Stimulated activated CD8-positive, alpha-beta memory T cell treated with anti-CD3 and anti-CD28 coated beads, Interleukin-15, amount 100 ng/mL, for 48 hours (primary cell): ENCODE measurements at regions not wholly inside any gene's neighbourhood (a gene's known extent, or its start where the extent isn't known, plus 50 kb on each side); places are given as distances from the start of the nearest gene placed in this dataset.

Experiments used
- DNase-seq, 2 donors: peaks; one replicate each; pipeline ENCODE4 v3.0.0-alpha.2; 2020; ENCODE audit warnings: low read depth in 2 of 2

DNA sequence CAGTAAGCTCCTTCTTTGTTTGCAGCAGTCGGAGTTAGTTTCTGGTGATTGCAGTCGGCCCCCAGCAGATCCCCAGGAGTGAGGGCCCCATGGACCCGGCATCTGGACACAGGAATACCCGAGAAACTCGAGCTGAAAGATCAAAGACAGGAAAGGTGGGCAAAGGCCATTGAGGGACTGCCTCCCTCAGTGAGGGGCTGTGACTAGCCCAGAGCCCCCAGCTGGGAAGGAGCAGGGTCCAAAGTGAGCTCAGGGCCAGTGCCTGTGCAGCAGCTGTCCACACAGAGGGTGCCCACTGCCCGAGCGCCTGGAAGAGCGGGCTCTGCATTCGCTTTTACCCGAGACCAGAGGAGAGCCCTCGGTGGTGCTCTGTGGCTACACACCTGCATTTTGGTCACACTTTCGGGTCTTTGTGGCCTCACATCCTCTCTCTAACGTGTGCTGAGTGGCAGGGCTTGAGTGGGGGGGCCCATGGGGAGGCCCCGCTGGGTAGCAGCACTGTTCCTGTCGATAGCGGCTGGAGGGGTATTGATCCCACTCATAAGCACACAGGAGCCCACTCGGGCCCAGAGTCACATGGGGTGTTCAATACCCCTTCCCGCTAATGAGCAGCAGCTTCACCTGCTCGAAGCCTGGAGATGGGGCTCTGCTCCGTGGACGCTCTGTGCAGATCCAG lies 532.9 kb downstream of the TBC1D22A start:
- DNase-seq, result no peak

DNA sequence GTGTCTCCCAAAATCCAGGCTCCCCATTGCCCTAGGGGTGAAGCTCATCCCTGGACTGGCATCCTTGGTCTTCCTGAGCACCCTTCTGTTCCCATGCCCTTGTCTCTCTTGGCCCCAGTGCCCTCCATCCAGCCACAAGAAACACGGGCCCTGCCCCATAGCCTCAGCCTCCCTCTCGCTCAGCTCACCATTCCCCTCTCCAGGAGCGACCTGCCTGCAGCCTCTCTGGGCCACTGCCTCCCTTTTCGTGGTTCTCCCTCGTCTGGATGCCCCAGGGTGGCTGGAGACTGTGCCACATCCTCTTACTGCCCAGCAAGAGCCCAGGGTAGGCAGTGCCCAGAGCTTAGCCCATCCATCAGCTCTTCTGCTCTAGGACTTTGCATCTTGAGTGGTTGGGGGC lies 532.1 kb downstream of the TBC1D22A start:
- DNase-seq, result no peak

DNA sequence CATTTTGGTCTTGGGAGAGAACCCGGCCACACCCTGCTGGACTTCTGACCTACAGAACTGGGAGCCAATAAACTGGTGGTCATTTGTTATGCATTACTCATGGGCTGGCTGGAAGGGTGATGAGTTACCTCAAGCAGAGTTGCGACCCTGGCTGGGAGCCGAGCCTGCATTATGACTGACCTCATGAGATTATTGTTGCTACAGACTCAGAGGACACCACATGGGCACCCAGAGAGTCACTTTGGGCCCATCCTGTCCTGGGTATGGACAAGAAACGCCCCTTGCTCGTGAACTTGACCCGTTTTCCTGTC lies 531.7 kb downstream of the TBC1D22A start:
- DNase-seq, result no peak

DNA sequence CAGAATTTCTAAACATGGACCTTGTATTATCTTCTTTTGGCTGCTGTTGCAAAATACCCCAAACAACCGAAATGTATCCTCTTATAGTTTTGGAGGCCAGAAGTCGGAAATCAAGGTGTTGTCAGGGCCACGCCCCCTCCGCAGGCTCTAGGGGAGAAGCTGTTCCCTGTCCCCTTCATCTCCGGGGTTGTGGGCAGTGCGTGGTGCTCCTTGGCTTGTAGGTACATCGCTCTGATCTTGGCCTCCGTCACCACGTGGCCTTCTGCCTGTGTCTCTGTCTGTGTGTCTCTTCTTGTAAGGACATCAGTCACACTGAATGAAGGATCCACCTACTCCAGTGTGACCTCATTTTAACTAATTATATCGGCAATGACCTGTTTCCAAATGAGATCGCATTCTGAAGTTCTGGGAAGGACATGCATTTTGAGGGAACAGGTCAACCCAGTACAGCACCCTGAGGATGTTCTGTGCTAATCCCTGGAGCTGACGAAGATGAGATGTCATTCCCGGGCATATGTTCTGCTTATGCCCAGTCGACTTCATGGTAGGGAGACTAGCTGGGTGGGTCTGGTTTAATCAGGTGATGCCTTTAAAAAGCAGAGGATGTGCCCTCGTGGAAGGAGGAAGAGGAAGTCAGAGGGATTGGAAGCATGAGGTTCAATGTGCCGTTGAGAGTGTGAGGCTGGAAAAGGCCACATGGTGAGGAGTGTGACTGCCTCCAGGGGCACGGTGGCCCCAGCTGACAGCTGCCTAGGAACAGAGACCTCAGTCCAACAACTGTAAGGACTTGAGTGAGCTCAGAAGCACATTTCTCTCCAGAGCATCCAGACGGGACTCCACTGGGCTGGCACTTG lies 531.1 kb downstream of the TBC1D22A start:
- DNase-seq, result no peak

DNA sequence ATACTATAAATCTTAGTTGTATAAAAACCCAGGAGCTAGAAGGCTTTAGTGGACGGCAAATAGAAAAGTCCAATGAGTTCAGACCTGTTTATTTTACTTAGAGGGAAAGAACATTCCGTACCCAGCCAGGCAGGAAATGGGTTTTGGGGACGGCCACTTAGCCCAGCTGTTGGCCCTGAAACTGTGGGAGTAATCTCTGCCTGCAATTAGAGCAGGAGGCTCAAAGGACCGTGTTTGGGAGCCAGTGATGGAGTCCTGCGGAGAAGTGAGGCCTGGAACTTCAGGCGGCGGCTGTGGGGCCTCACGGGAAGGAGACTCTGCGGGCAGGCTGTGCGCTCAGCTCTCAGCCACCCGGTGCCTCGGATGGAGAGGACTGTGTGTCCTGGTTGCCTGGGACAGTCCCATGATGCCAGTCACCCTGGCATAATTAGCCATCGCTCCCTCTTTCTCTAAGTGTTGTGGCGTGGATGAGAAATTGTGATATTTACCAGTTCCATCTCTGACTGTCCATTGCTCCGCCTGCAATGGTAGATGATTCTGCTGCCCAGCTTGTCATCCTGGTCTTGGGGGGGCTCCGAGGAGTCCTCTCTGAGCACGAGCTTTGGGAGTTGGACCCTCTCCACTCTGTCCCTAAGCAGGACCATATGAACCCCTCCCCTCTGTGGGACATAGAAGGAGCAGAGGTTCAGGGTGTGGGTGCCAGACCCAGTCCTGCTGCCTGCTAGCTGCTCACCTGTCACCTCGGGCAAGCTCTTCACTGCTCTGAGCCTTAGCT lies 530.3 kb downstream of the TBC1D22A start:
- DNase-seq, result no peak

DNA sequence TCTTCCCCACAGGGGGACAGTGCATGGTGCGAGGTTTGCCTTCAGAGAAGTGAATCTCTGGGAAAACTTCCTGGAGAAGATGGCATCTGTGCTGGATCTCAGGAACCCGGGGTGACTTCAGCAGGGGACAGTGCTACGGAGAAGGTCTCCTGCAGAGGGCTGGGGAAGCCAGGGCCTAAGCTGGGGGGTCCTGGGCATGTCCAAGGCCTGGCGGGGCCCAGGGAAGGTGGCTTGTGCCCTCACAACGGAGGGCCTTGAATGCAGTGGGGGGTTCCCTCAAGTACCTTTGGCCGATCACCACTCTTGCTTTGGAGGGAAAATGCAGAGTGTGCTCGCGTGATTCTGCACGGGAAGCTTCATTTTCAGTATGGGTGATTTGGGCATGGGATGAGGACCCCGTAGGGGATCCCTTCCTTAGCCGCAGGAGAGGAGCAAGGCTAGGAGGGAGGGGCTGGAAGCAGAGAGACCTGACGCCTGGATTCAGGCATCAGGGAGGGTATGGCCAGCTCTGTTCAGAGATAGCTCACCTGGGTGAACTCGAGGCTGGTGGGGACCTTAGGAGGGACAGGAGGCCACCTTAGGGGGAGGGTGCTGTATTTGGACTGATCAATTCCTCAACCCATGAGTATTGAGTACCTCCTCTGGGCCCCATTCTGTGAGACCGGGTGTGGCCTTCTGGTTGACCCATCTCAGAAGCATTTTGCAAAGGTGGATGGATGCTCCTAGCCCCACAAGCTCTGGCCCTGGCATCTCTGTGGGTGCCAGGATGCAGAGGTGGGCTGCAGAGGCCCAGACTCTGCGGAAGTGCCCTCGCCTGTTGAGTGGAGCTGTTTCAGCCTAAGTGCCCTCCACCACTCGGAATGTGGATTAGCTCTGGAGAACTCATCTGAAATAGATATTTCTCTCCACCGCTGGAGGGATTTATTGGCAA lies 529.4 kb downstream of the TBC1D22A start:
- DNase-seq, result no peak

DNA sequence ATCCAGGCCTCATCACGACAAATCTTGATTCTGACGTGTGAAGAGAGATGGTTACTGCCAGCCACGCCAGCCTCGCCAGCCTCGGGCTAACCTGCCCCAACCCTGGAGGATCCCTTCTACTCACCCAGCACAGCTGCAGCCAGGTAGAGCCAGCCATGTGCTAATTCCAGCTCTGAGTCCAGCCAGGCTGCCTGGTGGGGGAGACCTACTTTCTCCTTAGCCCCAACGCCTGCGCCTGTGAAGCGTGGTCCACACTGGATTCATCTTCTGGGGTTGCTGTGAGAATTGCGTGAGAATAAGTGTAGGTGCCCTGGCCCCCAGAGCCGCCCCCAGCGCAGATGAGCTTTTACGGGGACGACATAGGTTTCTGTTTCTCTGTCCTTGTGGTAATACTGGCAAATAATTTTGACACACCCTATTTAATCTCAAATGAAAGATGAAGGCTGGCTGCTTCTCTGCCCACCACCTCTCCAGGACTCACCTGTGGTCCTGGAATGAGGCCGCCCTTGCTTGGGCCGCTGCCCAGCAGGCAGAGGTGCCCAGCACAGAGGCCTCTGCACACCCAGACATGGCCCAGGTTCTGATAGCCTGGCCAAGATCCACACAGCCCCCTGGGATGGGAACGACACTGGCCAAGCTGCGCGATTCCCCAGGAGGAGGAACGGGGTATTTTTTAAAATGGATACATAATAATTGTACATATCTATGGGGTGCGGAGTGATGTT lies 528.4 kb downstream of the TBC1D22A start:
- DNase-seq, result no peak

DNA sequence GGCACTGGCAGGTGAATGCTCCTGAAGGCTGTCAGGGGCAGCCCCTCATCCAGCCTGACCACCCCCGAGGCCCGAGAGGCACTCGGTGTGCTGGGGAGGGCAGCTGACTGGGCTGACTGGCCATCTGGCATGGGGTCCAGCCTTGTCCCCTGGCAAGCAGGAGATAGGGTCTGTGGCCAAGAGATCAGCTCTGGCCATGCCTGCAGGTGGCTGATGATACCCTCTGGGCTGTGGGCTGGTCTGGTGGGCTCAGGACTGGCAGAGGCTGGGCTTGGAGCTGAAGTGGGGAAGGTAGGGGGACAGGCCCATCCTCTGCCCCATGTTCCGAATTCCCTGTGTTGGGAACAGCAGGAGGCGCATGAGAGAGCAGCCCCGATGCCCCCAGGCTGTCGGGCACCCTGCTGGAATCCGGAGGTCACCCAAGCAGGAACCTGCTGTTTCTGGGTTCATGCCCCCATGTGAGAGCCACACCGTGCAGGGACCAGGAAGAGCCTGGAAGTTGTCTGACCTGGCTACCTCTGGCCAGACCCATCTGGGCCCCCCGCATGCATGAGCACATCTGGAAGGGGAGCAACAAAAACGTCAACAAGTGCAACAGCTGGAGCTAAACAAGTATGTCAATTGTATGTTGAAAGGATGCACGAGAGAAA lies 527.0 kb downstream of the TBC1D22A start:
- DNase-seq, result no peak

DNA sequence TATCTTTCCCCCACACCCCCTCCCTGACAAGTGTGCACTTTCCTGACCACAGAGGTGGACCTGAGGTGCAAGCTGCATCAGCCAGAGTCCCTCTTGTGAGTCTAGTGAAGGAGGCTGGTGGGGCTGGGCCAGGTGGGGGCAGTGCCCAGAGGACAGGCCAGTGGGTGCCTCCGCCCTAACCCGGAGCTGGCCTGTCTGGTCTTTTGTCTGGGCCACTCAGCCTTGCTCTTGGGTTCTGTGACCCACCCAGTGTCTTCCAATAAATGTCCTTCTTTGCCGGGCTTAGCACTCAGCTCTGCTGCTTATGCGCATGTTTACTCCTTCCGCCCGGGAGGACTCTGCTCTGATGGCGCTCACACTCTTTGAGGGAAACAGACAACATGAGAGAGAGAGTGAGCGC lies 526.2 kb downstream of the TBC1D22A start:
- no peak for DNase-seq

DNA sequence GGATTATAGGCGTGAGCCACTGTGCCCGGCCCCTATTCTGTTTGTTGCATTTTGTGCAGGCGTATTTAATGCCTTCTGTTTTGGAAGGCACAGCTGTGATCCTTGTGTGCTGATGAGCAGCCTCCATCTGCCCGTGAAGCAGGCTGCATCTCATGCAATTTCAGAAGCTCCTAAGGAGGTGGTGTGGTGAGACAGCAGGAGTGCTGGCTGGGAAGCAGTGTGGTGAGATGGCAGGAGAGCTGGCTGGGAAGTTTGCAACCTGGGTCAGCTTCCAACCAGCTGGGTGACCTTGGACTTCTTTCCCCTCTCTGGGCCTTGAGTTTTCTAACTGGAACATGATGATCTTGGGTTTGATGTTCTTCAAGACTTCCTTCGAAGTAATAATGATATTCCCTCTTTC lies 525.1 kb downstream of the TBC1D22A start:
- no peak for DNase-seq

DNA sequence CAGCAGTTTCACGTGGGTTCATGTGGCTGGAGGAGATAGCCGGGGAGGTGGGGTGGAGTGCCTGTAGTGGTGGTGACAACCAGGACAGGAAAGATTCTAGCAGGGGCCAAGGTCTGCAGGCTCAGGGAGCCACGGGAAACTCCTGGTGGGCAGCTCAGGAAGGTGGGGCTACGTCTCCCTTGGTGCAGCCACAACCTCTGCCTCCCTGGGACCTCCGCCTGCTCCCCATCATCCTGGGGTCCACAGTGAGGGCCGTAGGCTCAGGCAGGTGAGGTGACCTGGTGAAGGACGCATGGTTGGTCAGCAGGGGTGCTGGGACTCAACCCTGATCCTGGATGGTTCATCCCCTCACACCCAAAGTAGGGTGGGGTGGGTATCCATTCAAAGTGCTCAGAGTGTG lies 524.1 kb downstream of the TBC1D22A start:
- no peak for DNase-seq

DNA sequence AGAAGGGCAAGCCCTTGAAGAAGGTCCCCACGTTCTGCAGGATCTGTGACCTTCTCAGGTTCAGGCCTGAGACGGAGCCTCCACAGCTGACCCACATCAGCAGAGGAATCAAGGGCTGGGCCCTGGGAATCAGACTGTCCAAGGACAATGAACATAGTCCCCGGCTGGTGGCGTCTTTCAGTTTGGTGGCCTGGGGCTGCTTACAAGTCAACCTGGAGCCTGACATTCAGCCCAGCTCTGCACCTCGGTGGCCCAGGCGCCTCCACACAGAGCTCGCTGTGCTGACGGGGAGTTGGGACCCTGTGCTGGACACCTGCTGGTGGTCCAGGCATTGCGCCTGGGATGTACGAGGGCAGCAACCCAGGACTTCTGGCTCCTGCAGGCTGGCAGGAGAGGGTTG lies 523.5 kb downstream of the TBC1D22A start:
- DNase-seq, result no peak

DNA sequence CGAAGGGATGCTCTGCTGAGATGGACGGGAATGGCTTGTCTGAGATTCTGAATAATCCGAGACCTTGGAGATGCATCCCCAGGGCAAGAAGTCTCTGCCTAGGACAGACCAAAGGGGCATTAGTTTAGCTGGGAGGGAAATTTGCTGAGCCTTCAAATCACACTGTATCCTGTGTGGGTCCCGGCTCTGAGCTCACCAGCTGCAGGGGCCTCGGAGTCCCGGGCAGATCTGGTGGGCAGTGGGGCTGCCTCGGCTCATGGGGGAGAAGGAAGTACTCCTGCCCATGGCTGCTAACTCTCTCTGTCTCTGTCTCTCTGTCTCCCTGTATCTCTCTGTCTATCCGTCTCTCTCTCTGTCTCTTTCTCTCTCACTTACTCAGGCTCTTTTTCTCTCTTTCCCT lies 522.4 kb downstream of the TBC1D22A start:
- DNase-seq, result no peak

DNA sequence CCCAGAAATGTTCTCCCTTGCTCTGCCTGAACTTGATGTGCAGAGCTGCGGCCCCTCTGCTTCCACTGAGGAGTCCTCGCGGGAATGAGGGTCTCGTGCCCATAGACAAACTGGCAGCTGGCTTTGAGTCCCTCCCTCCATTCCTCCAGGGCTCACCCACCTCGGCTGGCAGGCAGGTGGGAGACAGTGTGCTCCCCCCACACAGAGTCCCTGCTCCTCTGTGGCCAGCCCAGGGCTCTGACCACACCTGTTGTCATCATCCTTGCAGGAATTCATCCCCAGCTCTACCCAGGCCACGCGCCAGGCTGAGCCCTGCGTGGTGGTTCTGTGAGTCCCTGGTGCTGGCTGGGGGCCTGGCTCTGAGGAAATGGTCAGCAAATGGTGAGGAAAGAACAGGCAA lies 521.9 kb downstream of the TBC1D22A start:
- no peak for DNase-seq

DNA sequence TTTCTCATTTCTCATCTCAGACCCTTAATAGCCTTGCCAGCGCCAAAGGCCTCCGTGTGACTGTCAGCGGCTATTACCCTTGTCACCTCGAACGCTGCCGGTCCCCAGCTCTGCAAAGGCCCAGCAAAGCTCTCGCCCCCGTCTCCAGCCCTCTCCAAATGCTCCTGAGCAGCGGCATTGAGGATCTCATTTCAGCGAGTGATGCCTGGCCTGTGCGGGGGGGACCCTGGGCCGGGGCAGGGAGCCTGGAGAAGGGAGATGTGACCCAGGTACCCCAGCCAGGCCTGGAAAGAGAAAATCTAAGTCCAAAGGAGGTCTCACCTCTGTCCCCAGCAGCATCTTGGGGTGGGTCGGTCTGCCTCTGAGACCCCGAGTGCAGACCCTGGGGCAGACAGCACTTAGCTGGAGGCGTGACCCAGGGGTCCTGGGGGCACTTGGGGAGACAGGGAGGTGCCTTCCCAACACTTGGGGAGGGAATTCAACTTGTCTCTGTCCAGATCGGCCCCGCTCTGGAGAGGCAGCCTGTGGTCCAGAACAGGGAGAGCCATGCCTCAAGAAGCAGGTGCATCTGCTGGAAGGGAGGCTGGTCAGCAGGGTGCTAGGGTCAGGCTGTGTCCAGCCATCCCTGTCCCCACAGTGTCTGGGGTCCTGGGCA lies 521.3 kb downstream of the TBC1D22A start:
- DNase-seq, result no peak

DNA sequence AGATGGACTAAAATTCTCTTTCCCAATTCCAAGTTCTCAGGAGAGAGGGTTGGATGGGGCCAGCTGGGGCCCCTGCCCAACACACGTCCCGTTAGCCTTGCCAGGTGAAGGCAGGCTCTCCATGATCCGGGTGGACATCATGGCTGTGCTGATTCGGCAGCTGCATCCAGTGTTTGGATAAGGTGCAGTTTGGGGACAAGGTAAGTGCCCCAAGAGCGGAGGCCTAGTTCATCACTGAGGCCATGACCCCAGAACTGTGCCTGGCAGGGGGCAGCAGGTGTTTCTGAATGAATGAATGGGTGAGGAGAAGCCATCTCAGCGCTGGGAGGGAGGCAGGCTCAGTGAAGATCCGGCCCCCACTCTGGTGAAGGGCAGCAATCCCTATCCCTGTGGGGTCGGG lies 520.4 kb downstream of the TBC1D22A start:
- DNase-seq, result no peak

DNA sequence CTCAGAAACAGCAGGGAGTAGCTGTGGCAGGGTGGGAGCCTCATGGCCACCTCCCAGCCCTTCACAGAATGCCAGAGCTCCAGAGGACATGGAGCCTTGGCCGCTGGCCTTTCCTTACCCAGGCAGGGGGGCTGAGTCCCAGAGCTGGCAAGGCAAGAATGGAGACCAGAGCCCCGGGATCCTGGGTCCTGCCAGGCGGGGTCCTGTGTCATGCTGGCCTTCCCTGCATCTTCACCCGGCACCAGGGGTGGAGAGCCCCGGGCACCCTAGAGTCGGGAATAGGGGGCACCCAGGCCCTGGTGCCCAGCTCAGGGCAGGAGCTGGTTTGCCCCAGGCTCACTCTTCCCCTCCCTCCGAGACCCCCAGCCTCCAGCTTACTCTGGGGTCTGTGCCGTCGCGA lies 519.9 kb downstream of the TBC1D22A start:
- DNase-seq, result no peak

DNA sequence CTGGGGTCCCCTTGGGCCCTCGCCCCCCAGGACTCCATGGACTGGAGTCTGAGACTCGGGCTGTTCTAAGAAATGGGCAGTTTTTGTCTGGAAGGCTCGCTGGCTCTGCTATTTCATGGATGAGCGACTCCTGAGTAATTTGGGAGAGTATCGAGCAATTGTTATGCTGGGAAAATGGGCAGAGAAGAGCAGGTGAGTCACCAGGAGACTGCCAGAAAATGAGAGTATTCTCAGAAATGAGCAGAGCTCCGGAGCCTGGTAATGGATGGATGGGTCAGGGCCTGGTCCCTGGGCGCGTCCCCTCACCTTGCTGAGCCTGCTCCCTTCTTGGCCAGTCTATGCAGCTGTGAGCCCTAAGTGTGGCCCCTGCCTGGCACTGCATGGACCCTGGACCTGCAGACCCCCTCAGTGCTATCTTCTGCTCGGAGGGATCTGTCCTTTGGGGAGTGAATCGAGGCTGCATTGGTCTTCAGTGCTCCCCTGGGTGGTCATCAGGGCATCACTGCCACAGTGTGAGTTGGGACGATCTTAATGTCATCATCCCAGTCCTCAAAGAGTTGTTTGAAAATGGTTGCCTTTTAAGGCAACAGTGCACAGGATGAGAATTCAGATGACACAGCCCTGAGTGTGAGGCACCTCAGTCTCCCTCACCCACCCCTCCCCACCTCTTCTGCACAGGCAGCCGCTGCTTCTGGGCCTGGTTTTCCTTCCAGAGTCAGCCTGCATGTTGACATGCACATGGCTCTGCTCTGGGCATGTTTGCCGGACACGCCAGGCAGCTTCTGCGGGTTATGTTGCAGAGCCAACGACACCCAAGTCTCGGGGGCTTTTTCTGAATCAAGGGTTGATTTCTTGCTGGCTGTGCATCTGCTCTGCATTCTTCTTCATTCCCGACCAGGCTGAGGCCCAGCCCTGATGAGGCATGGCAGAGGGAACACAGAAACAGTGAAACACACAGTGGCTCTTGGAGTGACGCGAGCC lies 519.0 kb downstream of the TBC1D22A start:
- no peak for DNase-seq

DNA sequence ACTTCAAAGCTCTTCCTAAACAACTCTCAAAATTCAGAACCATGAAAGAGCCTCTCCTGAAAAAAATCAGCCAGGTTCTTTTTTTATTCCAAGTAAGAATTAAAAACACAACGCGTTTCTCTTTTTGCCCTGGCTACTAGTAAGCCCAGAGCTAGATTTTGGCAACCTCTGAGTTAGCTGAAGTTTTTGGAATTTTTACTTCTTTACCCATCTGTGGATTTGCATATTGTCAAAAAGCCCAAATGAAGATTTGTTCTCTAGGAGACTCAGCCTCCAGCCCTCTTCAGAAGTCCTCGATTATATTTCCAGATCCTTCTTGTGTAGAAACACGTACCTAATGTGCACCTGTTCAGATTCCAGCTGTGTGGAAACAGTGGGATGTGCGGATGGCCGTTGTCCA lies 517.9 kb downstream of the TBC1D22A start:
- DNase-seq, result no peak
